ENCODE measurements at regions not wholly inside any gene's neighbourhood (a gene's known extent, or its start where the extent isn't known, plus 50 kb on each side); places are given as distances from the start of the nearest gene placed in this dataset.
"Not testable (repeated sequence)": the region's sequence is repeated elsewhere in the genome, so short reads cannot be mapped to it uniquely, and the experiment has no call there.

- no peak for DNase-seq
Observed at GRCh38 chr1:83118472-83118871, 880.5 kb downstream of the TTLL7 start.

- not testable (repeated sequence) for DNase-seq
Observed at GRCh38 chr1:83117030-83117429, 881.9 kb downstream of the TTLL7 start.

GRCh38 chr1:83115785-83116184, 883.1 kb downstream of the TTLL7 start:
- no peak for DNase-seq

GRCh38 chr1:83114136-83114834, 884.6 kb downstream of the TTLL7 start:
- DNase-seq: no peak

GRCh38 chr1:83113652-83114051, 885.3 kb downstream of the TTLL7 start:
- no peak for DNase-seq

GRCh38 chr1:83112248-83112885, 886.6 kb downstream of the TTLL7 start:
- DNase-seq: no peak

- no peak for DNase-seq
Observed at GRCh38 chr1:83110156-83110555, 888.8 kb downstream of the TTLL7 start.

GRCh38 chr1:83109692-83110091, 889.2 kb downstream of the TTLL7 start:
- DNase-seq: no peak

GRCh38 chr1:83104558-83104957, 894.4 kb downstream of the TTLL7 start:
- no peak for DNase-seq

- DNase-seq: no peak
Observed at GRCh38 chr1:83103341-83103740, 895.6 kb downstream of the TTLL7 start.

GRCh38 chr1:83102630-83103071, 896.3 kb downstream of the TTLL7 start:
- DNase-seq: no peak

GRCh38 chr1:83101406-83101805, 897.5 kb downstream of the TTLL7 start:
- no peak for DNase-seq

- no peak for DNase-seq
Observed at GRCh38 chr1:83100133-83100532, 898.8 kb downstream of the TTLL7 start.

GRCh38 chr1:83098791-83099190, 900.1 kb downstream of the TTLL7 start:
- DNase-seq: no peak

GRCh38 chr1:83098131-83098530, 900.8 kb downstream of the TTLL7 start:
- DNase-seq: no peak

GRCh38 chr1:83097715-83098114, 901.2 kb downstream of the TTLL7 start:
- DNase-seq: no peak

GRCh38 chr1:83095570-83095969, 903.4 kb downstream of the TTLL7 start:
- DNase-seq: no peak

GRCh38 chr1:83090195-83090594, 908.7 kb downstream of the TTLL7 start:
- DNase-seq: no peak

- DNase-seq: no peak
Observed at GRCh38 chr1:83087851-83088250, 911.1 kb downstream of the TTLL7 start.

GRCh38 chr1:83086986-83087512, 911.9 kb downstream of the TTLL7 start:
- no peak for DNase-seq

GRCh38 chr1:83086346-83086745, 912.6 kb downstream of the TTLL7 start:
- DNase-seq: no peak

GRCh38 chr1:83083589-83084224, 915.2 kb downstream of the TTLL7 start:
- no peak for DNase-seq

- DNase-seq: no peak
Observed at GRCh38 chr1:83077411-83077810, 921.5 kb downstream of the TTLL7 start.

GRCh38 chr1:83075107-83075506, 923.8 kb downstream of the TTLL7 start:
- no peak for DNase-seq
